Upper lobe of right lung (tissue), 1 donor: ENCODE measurements at regions not wholly inside any gene's neighbourhood (a gene's known extent, or its start where the extent isn't known, plus 50 kb on each side); places are given as distances from the start of the nearest gene placed in this dataset.
A peak's percentile ranks its signal among the peaks of the same experiment; 100 is the strongest.

Source experiments
- ATAC-seq: fragments of 200-7000 bp; cut with Tn5 transposase; one replicate; pipeline ENCODE4 v1.9.1; 2020; ENCODE audit warnings: mild to moderate bottlenecking, moderate library complexity
- DNase-seq: peaks from one replicate; pipeline ENCODE4 v3.0.0-alpha.2; 2020
- H3K27ac ChIP-seq: fragments of 200-600 bp; one replicate; pipeline ENCODE4 v1.8.0; 2022
- H3K27me3 ChIP-seq: fragments of 200-600 bp; one replicate; pipeline ENCODE4 v1.8.0; 2022; ENCODE audit warnings: mild to moderate bottlenecking
- H3K36me3 ChIP-seq: fragments of 200-600 bp; one replicate; pipeline ENCODE4 v1.8.0; 2022
- H3K4me1 ChIP-seq: fragments of 200-600 bp; one replicate; pipeline ENCODE4 v1.8.0; 2022
- H3K4me3 ChIP-seq: fragments of 200-600 bp; one replicate; pipeline ENCODE4 v1.8.0; 2022; ENCODE audit warnings: mild to moderate bottlenecking
- H3K9me3 ChIP-seq: fragments of 200-600 bp; one replicate; pipeline ENCODE4 v1.8.0; 2022
- CTCF ChIP-seq: fragments of 200-600 bp; IDR thresholded peaks from one replicate; pipeline ENCODE4 v1.8.0; 2022; ENCODE audit warnings: antibody characterized with exemption
- intact Hi-C: fragments of 100-400 bp; cut with DNase I; formaldehyde crosslinking; loops from one replicate; pipeline ENCODE4 v1.11.0; 2022
- donor health status: DM: no; HTN: yes; CAD: no; lungs with severe emphysema.

- TF ChIP-seq CTCF: no peak
- Histone ChIP-seq H3K27ac (no peak overlapping the region), H3K36me3 (no peaks in the 10 kb centered on the region), H3K4me3 (no peak overlapping the region), H3K9me3 (no peaks in the 10 kb centered on the region), H3K4me1 (no peaks in the 10 kb centered on the region), H3K27me3 (no peaks in the 10 kb centered on the region)
- ATAC-seq (no peak), DNase-seq (no peak)
- intact Hi-C loops: no loop called here
Observed at GRCh38 chr2:12910431-12910830, 193.7 kb downstream of the TRIB2 start.

- DNase-seq (no peak), ATAC-seq (no peak)
- no peak overlapping the region for H3K27ac ChIP-seq
- H3K9me3 ChIP-seq: no peaks in the 10 kb centered on the region
- intact Hi-C loops: no loop called here
- H3K4me1 ChIP-seq: peaks cover 22% of the 10 kb centered on the region
- TF ChIP-seq CTCF: no peak
- H3K4me3 ChIP-seq: no peak overlapping the region
- no peaks in the 10 kb centered on the region for H3K36me3 ChIP-seq
- no peaks in the 10 kb centered on the region for H3K27me3 ChIP-seq
Observed at GRCh38 chr2:12915787-12916186, 199.1 kb downstream of the TRIB2 start.

- intact Hi-C loops: no loop called here
- ATAC-seq: peak; percentile 37
- no peaks in the 10 kb centered on the region for H3K36me3 ChIP-seq
Observed at GRCh38 chr2:12918138-12918834, 201.6 kb downstream of the TRIB2 start.

DNA sequence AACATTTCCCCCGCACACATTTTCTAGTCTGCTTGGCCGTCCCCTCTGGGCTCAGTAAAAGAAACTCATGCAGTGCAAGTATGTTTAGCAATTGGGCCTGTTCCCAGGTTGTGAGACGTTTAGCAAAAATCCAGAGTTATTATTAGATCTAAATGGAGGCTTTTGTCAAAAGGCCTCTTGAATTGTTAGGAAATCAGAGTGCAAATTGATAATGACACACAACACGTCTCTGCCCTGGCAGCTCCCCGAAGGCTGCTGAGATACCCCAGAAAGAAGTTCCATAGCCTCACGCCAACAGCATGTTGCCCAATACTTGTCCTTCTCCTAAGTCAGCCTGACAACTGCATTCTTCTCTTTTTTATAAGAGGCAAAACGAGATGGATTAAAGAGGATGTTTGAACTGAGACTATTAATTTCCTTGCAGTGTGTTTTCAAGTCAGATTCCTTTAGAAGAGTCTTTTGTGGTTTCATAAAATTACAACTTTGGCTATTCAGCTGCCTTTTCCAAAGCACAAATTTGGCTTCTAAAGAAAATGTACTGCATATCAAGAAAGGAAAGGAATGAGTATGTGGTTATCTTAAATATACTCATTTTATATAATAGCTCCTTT, 202.2 kb downstream of the TRIB2 start:
- Histone ChIP-seq H3K27ac (peak overlapping the region; percentile 55), H3K27me3 (no peaks in the 10 kb centered on the region), H3K4me1 (peaks cover 22% of the 10 kb centered on the region), H3K36me3 (no peaks in the 10 kb centered on the region), H3K4me3 (no peak overlapping the region), H3K9me3 (no peaks in the 10 kb centered on the region)
- ATAC-seq (peak; percentile 79), DNase-seq (peak; percentile 61)
- TF ChIP-seq CTCF: no peak
- intact Hi-C loops: no loop called here

More at GRCh38 chr2:12918138-12918834, 201.6 kb downstream of the TRIB2 start:
- Histone ChIP-seq H3K4me3 (no peak overlapping the region), H3K27me3 (no peaks in the 10 kb centered on the region), H3K9me3 (no peaks in the 10 kb centered on the region), H3K27ac (peak overlapping the region; percentile 55), H3K4me1 (peaks cover 22% of the 10 kb centered on the region)
- no peak for DNase-seq
- no peak for TF ChIP-seq CTCF

GRCh38 chr2:12921321-12921720, 204.6 kb downstream of the TRIB2 start:
- Histone ChIP-seq H3K9me3 (no peaks in the 10 kb centered on the region), H3K36me3 (no peaks in the 10 kb centered on the region), H3K4me1 (peaks cover 22% of the 10 kb centered on the region), H3K4me3 (no peak overlapping the region), H3K27ac (no peak overlapping the region), H3K27me3 (no peaks in the 10 kb centered on the region)
- TF ChIP-seq CTCF: no peak
- intact Hi-C loops: no loop called here
- no peak for DNase-seq
- ATAC-seq: no peak
